ENCODE measurements at regions not wholly inside any gene's neighbourhood (a gene's known extent, or its start where the extent isn't known, plus 50 kb on each side); places are given as distances from the start of the nearest gene placed in this dataset.
"Not testable (repeated sequence)": the region's sequence is repeated elsewhere in the genome, so short reads cannot be mapped to it uniquely, and the experiment has no call there.

DNA sequence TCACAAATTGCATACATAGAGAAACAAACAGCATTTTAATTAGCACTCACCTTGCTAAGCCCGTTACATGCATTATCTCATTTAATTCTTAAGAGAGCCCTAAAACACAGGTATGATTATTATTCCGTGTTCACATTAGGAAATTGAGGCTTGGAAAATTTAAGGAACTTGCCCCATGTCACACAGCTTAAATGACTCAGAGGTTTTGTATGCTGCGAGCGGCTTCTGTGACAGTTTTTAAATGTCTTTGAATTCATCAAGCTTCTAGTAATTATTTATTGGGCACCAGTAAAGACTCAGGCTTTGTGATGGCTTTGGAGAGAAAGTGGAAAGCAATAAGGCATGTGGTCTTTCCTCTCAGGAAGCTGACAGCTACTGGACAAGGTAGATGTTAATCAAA lies 166.7 kb upstream of the THBS1 start:
- DNase-seq = no peak

- DNase-seq = no peak
Observed at GRCh38 chr15:39415634-39416033, 165.2 kb upstream of the THBS1 start.

- DNase-seq = no peak
Observed at GRCh38 chr15:39416258-39416657, 164.6 kb upstream of the THBS1 start.

DNA sequence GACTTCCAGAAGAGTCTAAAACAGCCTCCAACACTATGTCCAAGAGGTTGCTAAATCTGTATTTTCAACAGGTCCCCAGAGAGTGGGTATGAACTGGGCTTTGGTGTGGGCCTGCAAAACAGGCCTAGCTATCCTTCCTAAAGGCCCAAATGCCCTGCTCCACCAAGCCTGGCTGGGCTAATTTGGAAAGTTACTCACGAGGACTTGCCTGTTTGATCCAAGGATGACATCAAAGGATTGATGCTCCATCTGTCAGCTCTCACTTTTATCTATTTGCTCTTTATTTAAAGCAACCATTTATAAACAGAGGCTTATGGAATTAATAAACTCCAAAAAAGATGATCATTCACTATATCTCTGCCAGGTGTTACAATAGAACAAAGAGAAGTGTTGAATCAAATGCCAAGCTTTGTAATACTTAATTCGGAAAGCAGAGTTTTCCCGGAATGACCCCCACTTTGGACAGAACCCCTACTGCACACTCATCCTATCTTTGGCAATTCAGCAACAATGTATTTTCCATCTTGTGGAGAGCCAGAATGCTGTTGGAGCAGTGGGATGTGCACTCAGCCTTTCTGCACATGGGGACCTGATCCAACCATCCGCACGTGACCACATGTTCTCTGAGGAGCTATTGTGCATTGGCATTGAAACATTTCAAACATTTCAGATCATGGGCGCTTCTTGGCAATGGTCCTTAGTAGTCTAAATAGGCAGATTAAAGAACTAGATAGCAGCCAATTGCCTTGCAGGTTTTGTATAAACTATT lies 163.3 kb upstream of the THBS1 start:
- no peak for DNase-seq

- DNase-seq = no peak
Observed at GRCh38 chr15:39419651-39420050, 161.2 kb upstream of the THBS1 start.

GRCh38 chr15:39420123-39420852 lies 160.6 kb upstream of the THBS1 start:
- DNase-seq = not testable (repeated sequence)

- not testable (repeated sequence) for DNase-seq
Observed at GRCh38 chr15:39420853-39421192, 160.1 kb upstream of the THBS1 start.

GRCh38 chr15:39426552-39427532 lies 154.0 kb upstream of the THBS1 start:
- peak; percentile 89 for DNase-seq

- DNase-seq = peak; percentile 87
Observed at GRCh38 chr15:39427705-39428104, 153.2 kb upstream of the THBS1 start.

DNA sequence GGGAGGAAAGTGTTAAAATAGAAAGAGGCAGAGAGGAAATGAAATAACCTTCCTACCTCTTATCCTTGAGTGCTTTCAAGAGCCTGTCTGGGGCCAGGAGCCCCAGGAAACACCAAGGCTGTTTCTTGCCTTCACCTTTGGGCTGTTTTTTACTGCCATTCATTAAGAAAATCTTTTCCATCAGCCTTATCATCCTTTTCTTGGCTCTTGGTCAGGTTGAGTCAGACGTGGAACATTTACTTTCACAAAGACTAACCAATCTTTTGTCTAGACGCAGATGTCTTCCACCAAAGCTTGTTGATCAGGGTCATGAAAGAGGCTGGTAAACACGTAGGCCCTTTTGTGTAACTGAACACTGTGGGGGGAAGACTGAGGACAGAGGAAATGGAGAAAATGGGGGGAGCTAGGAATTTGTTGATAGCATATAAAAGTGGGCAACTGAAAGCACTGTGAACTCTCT lies 151.0 kb upstream of the THBS1 start:
- no peak for DNase-seq

GRCh38 chr15:39430389-39430788 lies 150.5 kb upstream of the THBS1 start:
- no peak for DNase-seq

DNA sequence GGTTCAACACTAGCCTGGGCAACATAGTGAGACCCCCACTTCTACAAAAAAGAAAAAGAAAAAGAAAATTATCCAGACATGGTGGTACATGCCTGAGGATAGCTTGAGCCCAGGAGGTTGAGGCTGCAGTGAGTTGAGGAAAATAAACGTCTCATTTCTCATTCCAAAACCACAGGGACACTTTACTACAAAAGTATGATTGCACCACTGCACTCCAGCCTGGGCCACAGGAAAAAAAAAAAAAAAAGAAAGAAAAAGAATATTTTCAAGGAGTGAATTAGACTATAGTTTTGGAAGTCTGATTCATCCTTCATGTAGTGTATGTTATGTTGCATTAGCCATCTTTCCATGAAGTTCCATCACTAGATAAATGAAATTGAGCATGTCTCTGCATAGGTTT lies 149.5 kb upstream of the THBS1 start:
- DNase-seq = no peak

DNA sequence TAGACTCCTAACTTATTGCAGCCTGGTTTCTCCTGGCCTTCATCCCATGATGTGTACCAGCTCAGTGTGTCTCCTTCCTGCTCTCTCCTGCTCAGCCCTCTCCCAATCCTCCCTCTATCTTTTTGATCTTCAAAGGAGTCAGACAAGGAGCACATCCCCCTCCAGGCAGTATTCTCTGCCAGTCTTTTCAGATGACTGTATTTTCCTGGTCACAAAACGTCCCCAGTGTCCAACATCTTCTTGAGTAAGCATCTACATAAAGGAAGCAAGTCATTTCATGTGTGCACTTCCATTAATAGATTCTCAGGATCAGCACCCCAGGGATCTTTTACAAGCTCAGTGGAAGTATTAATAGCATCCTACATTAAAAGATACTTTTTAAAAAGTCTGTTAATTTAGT lies 148.9 kb upstream of the THBS1 start:
- DNase-seq = no peak

- no peak for DNase-seq
Observed at GRCh38 chr15:39432912-39433348, 147.9 kb upstream of the THBS1 start.

GRCh38 chr15:39433376-39433775 lies 147.5 kb upstream of the THBS1 start:
- DNase-seq = no peak

GRCh38 chr15:39434163-39434562 lies 146.7 kb upstream of the THBS1 start:
- DNase-seq = no peak

- no peak for DNase-seq
Observed at GRCh38 chr15:39434751-39435238, 146.1 kb upstream of the THBS1 start.

- no peak for DNase-seq
Observed at GRCh38 chr15:39435244-39435643, 145.6 kb upstream of the THBS1 start.

- no peak for DNase-seq
Observed at GRCh38 chr15:39438260-39438659, 142.6 kb upstream of the THBS1 start.

DNA sequence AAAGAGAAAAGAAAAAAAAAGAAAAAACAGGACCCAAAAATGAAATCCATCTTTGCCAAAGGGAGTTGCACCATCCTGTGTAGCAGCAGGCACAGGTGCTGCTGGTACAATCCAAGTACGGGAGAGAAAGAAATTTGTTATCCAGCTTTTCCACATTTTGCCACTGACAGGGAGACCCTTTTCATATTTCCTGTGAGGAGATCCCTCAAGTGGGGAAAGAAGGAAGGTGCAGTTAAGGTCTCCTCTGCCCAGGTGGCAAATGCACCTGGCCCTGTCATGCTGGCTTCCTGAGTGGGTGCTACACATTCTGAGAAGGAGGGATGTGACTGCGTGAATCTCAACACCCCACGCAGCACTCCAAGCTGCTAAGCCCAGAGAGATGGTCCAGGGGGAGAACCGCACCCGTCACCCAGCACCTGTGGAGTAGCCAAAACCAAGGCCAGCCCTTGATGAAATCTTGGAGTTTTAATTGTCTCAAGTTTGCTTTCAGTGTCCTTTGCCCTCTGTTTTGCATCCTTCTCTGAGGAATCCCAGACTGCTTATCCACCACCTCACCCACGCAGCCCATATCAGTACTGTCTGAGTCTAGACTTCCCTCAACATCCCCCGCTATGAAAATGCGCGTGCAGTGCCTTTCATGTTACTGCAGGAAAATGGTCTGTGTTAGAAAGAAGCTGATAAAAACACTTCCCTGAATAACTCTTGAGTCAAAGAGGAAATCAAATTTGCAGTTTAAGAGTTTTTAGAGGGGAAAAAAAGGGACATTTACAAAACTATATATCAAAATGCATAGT lies 141.9 kb upstream of the THBS1 start:
- no peak for DNase-seq

GRCh38 chr15:39442898-39443297 lies 138.0 kb upstream of the THBS1 start:
- DNase-seq = no peak

GRCh38 chr15:39443659-39444219 lies 137.1 kb upstream of the THBS1 start:
- no peak for DNase-seq
